ENCODE measurements at regions not wholly inside any gene's neighbourhood (a gene's known extent, or its start where the extent isn't known, plus 50 kb on each side); places are given as distances from the start of the nearest gene placed in this dataset.

- no peaks in the 10 kb centered on the region for H3K27me3 ChIP-seq
- 71 to 74% methylated on average over 3 of the region's 3 CpGs for WGBS, 2 donors
- intact Hi-C loops (cut with DNase I; ENCODE audit: low total_unique reads), result no loop called here
- H3K36me3 ChIP-seq (ENCODE audit: low read depth, missing control alignments), result no peaks in the 10 kb centered on the region
- no peak overlapping the region for H3K27ac ChIP-seq
- TF ChIP-seq CTCF (IDR thresholded peaks at IDR 0.05) (no peak), POLR2A (IDR thresholded peaks at IDR 0.05) (no peak)
- H3K4me3 ChIP-seq, result no peak overlapping the region
- H3K9me3 ChIP-seq, result no peaks in the 10 kb centered on the region
- no peak for DNase-seq
- no peaks in the 10 kb centered on the region for H3K4me1 ChIP-seq
Observed at GRCh38 chr16:17658881-17659280, 188.1 kb upstream of the XYLT1 start.

- 48 to 68% methylated on average over 7 of the region's 7 CpGs for WGBS, 2 donors
- no peak overlapping the region for H3K27ac ChIP-seq
- H3K4me1 ChIP-seq, result no peaks in the 10 kb centered on the region
- no peaks in the 10 kb centered on the region for H3K27me3 ChIP-seq
- intact Hi-C loops (cut with DNase I; ENCODE audit: low total_unique reads), result no loop called here
- no peak for DNase-seq
- no peaks in the 10 kb centered on the region for H3K9me3 ChIP-seq
- H3K4me3 ChIP-seq, result no peak overlapping the region
- no peaks in the 10 kb centered on the region for H3K36me3 ChIP-seq (ENCODE audit: low read depth, missing control alignments)
- no peak for TF ChIP-seq CTCF (IDR thresholded peaks at IDR 0.05)
- no peak for TF ChIP-seq POLR2A (IDR thresholded peaks at IDR 0.05)
Observed at GRCh38 chr16:17657045-17657444, 186.3 kb upstream of the XYLT1 start.

- WGBS, 2 donors, result 72 to 73% methylated on average over 4 of the region's 4 CpGs
- TF ChIP-seq POLR2A (IDR thresholded peaks at IDR 0.05), result no peak
- no peak for TF ChIP-seq CTCF (IDR thresholded peaks at IDR 0.05)
- no peaks in the 10 kb centered on the region for H3K9me3 ChIP-seq
- H3K36me3 ChIP-seq (ENCODE audit: low read depth, missing control alignments), result no peaks in the 10 kb centered on the region
- H3K27me3 ChIP-seq, result no peaks in the 10 kb centered on the region
- DNase-seq, result no peak
- intact Hi-C loops (cut with DNase I; ENCODE audit: low total_unique reads), result no loop called here
- H3K4me3 ChIP-seq, result no peak overlapping the region
- no peaks in the 10 kb centered on the region for H3K4me1 ChIP-seq
- H3K27ac ChIP-seq, result no peak overlapping the region
Observed at GRCh38 chr16:17654571-17654970, 183.8 kb upstream of the XYLT1 start.

GRCh38 chr16:17654142-17654541, 183.4 kb upstream of the XYLT1 start:
- 68 to 77% methylated on average over 4 of the region's 4 CpGs for WGBS, 2 donors

More at GRCh38 chr16:17654142-17654541, 183.4 kb upstream of the XYLT1 start:
- H3K9me3 ChIP-seq, result no peaks in the 10 kb centered on the region
- DNase-seq, result no peak
- no peaks in the 10 kb centered on the region for H3K4me1 ChIP-seq
- H3K36me3 ChIP-seq (ENCODE audit: low read depth, missing control alignments), result no peaks in the 10 kb centered on the region
- intact Hi-C loops (cut with DNase I; ENCODE audit: low total_unique reads), result no loop called here
- TF ChIP-seq CTCF (IDR thresholded peaks at IDR 0.05), result no peak
- no peak for TF ChIP-seq POLR2A (IDR thresholded peaks at IDR 0.05)
- no peak overlapping the region for H3K4me3 ChIP-seq
- H3K27me3 ChIP-seq, result no peaks in the 10 kb centered on the region
- no peak overlapping the region for H3K27ac ChIP-seq
